ENCODE measurements at regions not wholly inside any gene's neighbourhood (a gene's known extent, or its start where the extent isn't known, plus 50 kb on each side); places are given as distances from the start of the nearest gene placed in this dataset.
"Not testable (repeated sequence)": the region's sequence is repeated elsewhere in the genome, so short reads cannot be mapped to it uniquely, and the experiment has no call there.

GRCh38 chr2:4882941-4883340, 809.2 kb upstream of the SOX11 start:
- no peak for DNase-seq

GRCh38 chr2:4883375-4883774, 808.8 kb upstream of the SOX11 start:
- DNase-seq: no peak

- no peak for DNase-seq
Measured at GRCh38 chr2:4884117-4884571, 808.0 kb upstream of the SOX11 start.

GRCh38 chr2:4891394-4891793, 800.8 kb upstream of the SOX11 start:
- no peak for DNase-seq

GRCh38 chr2:4895371-4895770, 796.8 kb upstream of the SOX11 start:
- DNase-seq: no peak

- DNase-seq: no peak
Measured at GRCh38 chr2:4898706-4899105, 793.5 kb upstream of the SOX11 start.

- no peak for DNase-seq
Measured at GRCh38 chr2:4900242-4900641, 791.9 kb upstream of the SOX11 start.

GRCh38 chr2:4900861-4901770, 791.1 kb upstream of the SOX11 start:
- DNase-seq: no peak

GRCh38 chr2:4903656-4904348, 788.4 kb upstream of the SOX11 start:
- DNase-seq: no peak

GRCh38 chr2:4908461-4908860, 783.7 kb upstream of the SOX11 start:
- no peak for DNase-seq

GRCh38 chr2:4909346-4910009, 782.7 kb upstream of the SOX11 start:
- no peak for DNase-seq

- DNase-seq: no peak
Measured at GRCh38 chr2:4914036-4914435, 778.1 kb upstream of the SOX11 start.

- no peak for DNase-seq
Measured at GRCh38 chr2:4914551-4914950, 777.6 kb upstream of the SOX11 start.

GRCh38 chr2:4915357-4915756, 776.8 kb upstream of the SOX11 start:
- DNase-seq: no peak

- DNase-seq: no peak
Measured at GRCh38 chr2:4916094-4916493, 776.1 kb upstream of the SOX11 start.

GRCh38 chr2:4930704-4931103, 761.5 kb upstream of the SOX11 start:
- no peak for DNase-seq

- DNase-seq: no peak
Measured at GRCh38 chr2:4931721-4932365, 760.3 kb upstream of the SOX11 start.

- DNase-seq: not testable (repeated sequence)
Measured at GRCh38 chr2:4935291-4935690, 756.9 kb upstream of the SOX11 start.

- no peak for DNase-seq
Measured at GRCh38 chr2:4937550-4937949, 754.6 kb upstream of the SOX11 start.

- no peak for DNase-seq
Measured at GRCh38 chr2:4938206-4938605, 754.0 kb upstream of the SOX11 start.

- DNase-seq: no peak
Measured at GRCh38 chr2:4942441-4942840, 749.7 kb upstream of the SOX11 start.

GRCh38 chr2:4947911-4948310, 744.3 kb upstream of the SOX11 start:
- DNase-seq: no peak

- no peak for DNase-seq
Measured at GRCh38 chr2:4951368-4951767, 740.8 kb upstream of the SOX11 start.

Data from activated naive CD4-positive, alpha-beta T cell (primary cell).